Jurkat, Clone E6-1 (cell line): ENCODE measurements at regions not wholly inside any gene's neighbourhood (a gene's known extent, or its start where the extent isn't known, plus 50 kb on each side); places are given as distances from the start of the nearest gene placed in this dataset.

Experiments used
- DNase-seq: peaks from one replicate; pipeline ENCODE4 v3.0.0-alpha.2; 2011; ENCODE audit warnings: low read depth, low spot score
- H3K4me3 ChIP-seq: 2 replicates; pipeline ENCODE4 v1.5.1; 2011; ENCODE audit warnings: mild to moderate bottlenecking, low read length, control low read depth, moderate library complexity

GRCh38 chr14:99064262-99064954 is 207.6 kb downstream of the BCL11B start:
- H3K4me3 ChIP-seq: no peak overlapping the region
- DNase-seq: no peak

GRCh38 chr14:99065551-99065950 is 206.4 kb downstream of the BCL11B start:
- no peak overlapping the region for H3K4me3 ChIP-seq
- DNase-seq: no peak

DNA sequence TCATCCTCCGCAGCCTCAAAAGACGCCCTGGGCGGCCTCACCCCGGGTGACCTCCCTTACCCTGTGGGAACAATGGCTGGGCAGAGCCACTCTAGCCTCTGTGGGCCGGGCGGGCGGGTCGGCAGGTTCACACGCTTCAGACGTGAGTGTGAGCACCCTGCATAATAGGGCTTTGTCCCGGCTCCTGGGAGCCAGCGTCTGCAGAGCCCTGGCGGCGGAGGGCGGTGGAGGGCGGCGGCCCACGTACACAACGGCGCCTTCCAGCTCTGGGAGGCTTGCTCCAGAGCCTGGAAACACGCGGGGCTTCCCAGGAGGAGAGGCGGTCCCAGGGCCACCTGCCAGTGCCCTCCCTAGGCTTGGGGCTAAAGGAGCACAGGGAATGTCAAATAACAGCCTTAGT is 205.6 kb downstream of the BCL11B start:
- no peak overlapping the region for H3K4me3 ChIP-seq
- DNase-seq: no peak

DNA sequence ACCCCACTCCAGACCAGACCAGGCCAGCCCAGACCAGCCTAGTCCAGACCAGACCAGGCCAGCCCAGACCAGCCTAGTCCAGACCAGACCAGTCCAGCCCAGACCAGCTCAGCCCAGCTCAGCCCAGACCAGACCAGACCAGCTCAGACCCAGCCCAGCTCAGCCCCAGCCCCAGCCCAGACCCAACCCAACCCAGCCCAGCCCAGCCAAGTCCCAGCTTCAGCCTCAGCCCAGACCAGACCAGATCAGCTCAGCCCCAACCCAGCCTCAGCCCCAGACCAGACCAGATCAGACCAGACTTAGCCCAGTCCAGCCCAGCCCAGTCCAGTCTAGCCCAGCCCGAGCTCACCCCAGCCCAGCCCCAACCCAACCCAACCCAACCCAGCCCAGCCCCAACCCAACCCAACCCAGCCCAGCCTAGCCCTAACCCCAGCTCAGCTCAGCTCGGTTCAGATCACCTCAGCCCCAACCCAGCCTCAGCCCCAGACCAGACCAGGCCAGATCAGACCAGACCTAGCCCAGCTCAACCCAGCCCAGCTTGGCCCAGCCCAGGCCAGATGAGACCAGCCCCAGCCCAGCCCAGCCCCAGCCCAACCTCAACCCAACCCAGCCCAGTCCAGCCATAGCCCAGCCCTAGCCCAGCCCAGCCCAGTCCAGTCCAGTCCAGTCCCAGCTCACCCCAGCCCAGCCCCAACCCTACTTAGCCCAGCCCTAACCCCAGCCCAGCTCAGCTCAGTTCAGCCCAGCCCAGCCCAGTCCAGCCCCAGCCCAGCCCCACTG is 204.7 kb downstream of the BCL11B start:
- no peak overlapping the region for H3K4me3 ChIP-seq
- DNase-seq: no peak

DNA sequence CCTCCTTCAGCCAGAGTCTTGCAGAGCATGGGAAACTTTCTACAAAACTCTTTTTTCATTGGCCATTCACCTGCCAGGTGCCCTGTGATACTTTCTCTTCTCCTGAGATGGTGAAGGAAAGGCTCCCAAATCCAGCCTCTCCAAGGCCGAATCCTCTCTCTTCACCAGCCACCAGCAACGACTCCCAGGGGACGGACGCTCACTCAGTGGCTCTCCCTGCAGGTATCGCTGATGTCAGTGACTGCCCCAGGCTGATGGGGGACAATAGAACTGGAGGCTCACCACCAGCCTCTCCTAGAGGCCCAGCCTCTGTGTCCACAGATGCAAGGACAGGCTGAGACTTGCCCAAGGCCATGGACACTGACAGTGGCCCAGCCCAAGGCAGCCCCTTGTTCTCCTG is 204.1 kb downstream of the BCL11B start:
- no peak overlapping the region for H3K4me3 ChIP-seq
- no peak for DNase-seq

DNA sequence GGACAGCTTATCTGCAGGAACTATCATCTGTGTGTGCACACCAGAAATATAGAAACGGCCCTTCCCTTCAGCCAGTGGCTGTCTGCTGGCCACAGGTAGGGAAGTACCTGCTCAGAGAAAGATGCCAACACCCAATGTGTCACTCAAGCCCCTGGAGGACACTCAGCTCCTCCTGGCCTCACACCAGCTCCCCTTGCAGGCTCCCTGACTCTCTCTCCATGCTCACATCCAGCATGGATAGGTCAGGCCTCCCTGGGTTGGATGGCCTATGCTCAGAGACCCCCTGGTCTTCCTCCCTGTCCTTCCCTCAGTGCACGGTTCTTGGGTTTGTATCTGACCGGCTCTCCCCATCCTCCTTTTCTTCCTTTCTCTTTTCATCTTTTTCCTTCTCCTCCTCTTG is 202.1 kb downstream of the BCL11B start:
- no peak overlapping the region for H3K4me3 ChIP-seq
- no peak for DNase-seq

- DNase-seq: no peak
- no peak overlapping the region for H3K4me3 ChIP-seq
These were observed 199.6 kb downstream of the BCL11B start for GRCh38 chr14:99072433-99072832.

DNA sequence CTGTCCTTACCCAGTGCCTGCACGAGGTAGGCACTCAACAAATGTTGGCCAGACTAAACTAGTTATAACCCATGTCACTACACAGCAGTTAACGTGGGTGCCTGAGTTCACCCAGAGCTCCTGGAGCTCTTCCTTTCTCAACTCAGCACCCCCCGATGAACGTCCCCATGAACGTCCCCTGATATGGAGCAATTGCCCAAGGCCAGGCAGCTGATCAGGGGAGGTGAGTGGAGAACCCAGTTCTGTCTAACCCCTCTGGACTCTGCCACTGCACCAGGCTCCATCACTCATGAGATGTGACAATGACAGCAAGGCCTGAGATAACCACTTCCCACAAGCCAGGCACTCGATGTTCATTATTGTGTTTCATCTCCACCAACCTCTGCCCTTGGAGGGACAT is 199.0 kb downstream of the BCL11B start:
- DNase-seq: no peak
- no peak overlapping the region for H3K4me3 ChIP-seq

DNA sequence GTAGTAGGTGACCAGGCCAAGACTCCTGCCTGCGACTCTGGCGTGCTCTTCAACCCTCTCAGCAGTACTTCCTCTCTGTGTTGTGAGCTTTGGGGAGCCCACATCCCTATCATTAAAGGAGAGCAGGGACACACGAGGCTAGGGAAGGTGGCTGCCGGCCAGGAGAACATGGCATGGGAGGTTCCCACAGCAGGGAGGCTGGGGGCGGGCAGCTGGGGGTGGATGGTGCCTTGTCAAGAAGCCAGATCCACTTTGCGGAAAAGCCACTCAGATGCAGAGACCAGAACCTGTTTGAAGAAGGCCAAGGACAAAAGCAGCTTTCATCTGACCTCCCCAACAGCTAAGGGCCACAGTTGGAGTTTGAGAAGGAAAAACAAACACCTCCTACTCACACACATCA is 198.6 kb downstream of the BCL11B start:
- no peak overlapping the region for H3K4me3 ChIP-seq
- DNase-seq: no peak

DNA sequence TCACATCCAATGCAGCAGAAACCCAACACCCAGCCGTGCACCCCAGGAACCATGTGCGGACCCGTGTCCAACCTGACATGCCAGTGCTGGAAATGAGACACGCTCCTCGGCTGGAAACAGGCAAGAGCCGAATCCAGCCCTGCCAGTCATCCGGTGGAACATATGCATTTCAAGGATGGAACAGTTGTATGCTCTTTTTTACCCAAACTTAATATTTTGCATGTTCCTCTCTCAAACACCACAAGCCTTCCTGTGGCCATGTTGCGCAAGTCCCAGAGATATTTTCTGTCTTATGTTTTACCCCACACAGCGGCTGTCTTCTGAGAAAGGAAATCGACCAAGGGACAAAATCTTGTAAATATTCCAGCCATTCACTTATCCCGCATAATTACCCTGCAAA is 196.9 kb downstream of the BCL11B start:
- no peak overlapping the region for H3K4me3 ChIP-seq
- DNase-seq: no peak

- no peak overlapping the region for H3K4me3 ChIP-seq
- no peak for DNase-seq
These were observed 196.1 kb downstream of the BCL11B start for GRCh38 chr14:99075771-99076375.

DNA sequence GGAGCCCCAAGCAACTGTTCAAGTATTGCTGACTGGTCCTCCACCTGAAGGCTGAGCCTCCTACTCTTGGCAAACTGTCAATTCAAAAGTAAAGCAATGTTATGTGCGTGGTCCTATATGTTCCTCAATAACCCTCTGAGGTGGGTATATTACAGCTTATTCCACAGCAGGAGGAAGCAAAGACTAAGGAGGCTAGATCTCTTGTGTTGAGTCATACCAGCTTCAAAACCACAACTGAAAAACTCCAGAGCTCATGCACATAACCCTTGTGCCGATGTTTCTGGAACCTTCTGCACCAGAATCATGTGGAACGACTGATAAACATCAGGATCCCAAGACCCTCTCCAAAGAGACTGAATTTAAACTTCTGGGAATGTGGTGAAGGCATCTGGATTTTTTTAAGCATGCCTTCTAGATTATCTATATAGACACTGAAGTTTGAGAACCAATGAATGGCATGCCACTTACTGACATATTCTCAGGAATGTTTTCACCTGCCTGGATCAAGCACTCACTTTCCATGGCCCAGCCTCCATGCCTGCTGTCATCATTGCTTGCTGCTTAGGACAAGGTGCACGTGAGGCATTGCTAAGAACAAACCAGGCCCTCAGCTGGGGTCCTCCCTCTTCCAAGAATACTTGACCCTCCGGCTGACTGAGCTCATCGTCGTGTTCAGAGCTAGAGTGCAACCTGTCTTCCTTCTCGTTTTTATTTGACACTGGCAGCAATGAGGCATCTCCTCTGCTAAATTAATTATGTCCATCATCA is 194.7 kb downstream of the BCL11B start:
- peak; percentile 28 for DNase-seq
- no peak overlapping the region for H3K4me3 ChIP-seq

DNA sequence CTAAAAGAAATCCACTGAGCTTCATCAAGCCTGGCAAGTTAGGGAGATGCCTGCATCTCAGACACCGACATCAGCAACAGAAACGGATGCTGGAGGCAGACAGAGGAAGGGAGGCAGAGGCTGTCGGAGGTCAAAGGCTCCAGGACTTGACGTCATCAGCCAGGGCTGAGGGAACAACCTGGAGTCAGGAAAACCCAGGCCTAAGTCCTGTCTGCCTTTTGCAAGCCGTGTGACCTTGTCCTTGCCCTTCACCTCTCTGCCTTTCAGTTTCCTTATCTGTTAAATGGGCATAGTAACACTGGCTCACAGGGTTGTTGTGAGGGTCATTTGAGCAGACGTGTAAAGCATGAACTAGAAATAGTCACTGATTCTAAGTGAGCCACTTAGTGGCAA is 194.2 kb downstream of the BCL11B start:
- H3K4me3 ChIP-seq: no peak overlapping the region
- no peak for DNase-seq

- H3K4me3 ChIP-seq: no peak overlapping the region
- no peak for DNase-seq
These were observed 193.6 kb downstream of the BCL11B start for GRCh38 chr14:99078426-99078825.

DNA sequence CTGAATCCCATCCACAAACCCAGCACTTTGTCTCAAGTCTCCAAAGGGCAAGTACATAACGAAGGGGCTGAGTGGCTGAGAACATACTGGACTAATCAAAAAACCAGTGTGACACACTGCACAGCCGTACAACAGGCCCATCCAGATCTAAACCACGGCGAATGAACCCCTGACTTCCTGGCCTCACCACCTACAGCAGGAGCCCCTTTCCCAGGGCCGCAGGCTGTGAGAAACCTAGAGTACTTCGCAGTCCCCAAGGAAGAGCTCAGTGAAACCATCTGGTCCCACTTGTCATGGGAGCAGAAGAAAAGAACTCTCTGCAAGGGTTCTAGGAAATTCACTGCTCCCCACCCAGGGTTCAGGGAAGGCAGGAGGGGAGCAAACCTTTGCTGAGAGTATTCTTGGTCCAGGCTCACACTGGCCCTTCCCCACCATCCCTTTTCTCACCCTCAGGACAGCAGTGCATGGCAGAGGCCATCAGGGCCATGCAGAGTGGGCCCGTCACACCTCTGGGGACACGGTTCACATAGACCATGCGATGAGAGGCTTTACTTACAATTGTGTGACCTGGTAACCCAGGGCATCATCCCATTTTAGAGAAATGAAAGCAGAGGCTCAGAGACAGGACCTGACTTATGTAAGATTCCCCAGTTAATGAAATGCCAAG is 192.8 kb downstream of the BCL11B start:
- no peak overlapping the region for H3K4me3 ChIP-seq
- no peak for DNase-seq

DNA sequence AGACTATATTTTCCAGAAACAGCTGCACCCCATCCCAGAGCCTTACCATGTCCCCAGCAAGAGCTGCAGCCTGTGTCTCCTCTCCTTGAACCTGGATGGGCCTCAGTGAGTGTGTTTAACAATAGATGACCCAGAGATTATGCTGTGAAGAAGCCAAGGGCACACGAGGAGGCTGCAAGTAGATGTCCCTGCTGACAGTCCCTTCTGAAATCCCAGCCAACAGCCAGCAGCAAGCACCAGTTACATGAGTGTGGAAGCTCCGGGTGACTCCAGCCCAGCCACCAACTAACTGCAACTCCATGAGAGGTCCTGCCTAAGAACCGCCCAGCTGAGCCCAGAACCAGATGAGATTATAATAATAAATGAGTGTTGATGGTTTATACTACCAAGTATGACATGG is 191.7 kb downstream of the BCL11B start:
- H3K4me3 ChIP-seq: no peak overlapping the region
- DNase-seq: no peak

DNA sequence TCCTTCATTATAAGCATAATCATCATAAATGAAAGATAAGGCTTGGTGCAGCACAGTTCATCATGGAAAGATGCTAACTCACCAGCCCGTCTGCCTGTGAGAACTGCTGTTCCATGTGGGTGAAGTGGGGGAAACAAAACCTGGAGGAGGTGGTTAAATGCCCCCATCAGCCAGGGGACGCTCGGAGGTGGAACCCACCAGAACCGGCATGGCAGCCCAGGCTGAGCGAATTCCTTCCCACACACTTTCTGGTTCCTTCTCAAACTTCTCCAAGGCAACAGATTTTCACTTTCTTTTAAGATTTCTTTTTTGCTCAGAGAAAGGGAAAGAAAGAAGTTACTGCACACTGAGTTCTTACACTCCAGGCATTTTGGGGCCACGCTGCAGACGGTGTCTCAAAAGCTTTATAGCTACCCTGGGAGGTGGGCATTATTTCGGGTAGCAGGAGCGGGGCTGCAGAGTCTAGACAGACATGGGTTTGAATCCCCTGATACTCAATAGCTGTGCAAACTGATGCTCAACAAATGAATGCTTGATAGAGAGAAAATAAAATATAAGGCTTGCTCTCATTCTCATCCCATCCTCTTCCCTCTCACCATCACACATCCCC is 190.7 kb downstream of the BCL11B start:
- H3K4me3 ChIP-seq: no peak overlapping the region
- no peak for DNase-seq

- no peak overlapping the region for H3K4me3 ChIP-seq
- DNase-seq: no peak
These were observed 190.1 kb downstream of the BCL11B start for GRCh38 chr14:99081880-99082279.
